RWPE1 (cell line): ENCODE measurements at regions not wholly inside any gene's neighbourhood (a gene's known extent, or its start where the extent isn't known, plus 50 kb on each side); places are given as distances from the start of the nearest gene placed in this dataset.

Source experiments
- CTCF ChIA-PET: fragments of 350-600 bp; sonication (Branson Sonifier 250); formaldehyde crosslinking; extraction: SDS; loops from one replicate; lab custom pipeline; 2021; lab: Yijun Ruan, JAX
- POLR2A ChIA-PET: fragments of 400-600 bp; formaldehyde crosslinking; extraction: SDS; loops from one replicate; lab custom pipeline; 2020; ENCODE audit warnings: antibody characterized with exemption; ENCODE audit not compliant: low non-redundant PET; lab: Yijun Ruan, JAX
- DNase-seq: peaks from one replicate; pipeline ENCODE4 v3.0.0; 2012; ENCODE audit warnings: low spot score
- H3K27ac ChIP-seq: fragments of 450-650 bp; 2 replicates; pipeline ENCODE4 v1.5.1; 2017
- CTCF ChIP-seq: fragments of 450-650 bp; conservative IDR thresholded peaks from 2 replicates; pipeline ENCODE4 v1.5.1; 2017; ENCODE audit warnings: low read depth, mild to moderate bottlenecking

GRCh38 chr5:12730354-12730753 lies 826.1 kb upstream of the CTNND2 start:
- DNase-seq = no peak
- no peak for TF ChIP-seq CTCF
- no peak overlapping the region for H3K27ac ChIP-seq
- POLR2A ChIA-PET = no interaction called here
- CTCF ChIA-PET = interaction anchor here (1.2 kb wide), 1 partner anchor 14 kb away, joined by 3 read pairs; no protein-coding TSS in a partner anchor

- no peak for TF ChIP-seq CTCF
- DNase-seq = no peak
- no peak overlapping the region for H3K27ac ChIP-seq
- ChIA-PET CTCF (no interaction called here), POLR2A (no interaction called here)
Measured at GRCh38 chr5:12716664-12717063, 812.4 kb upstream of the CTNND2 start.

- DNase-seq = no peak
- no peak overlapping the region for H3K27ac ChIP-seq
- ChIA-PET POLR2A (no interaction called here), CTCF (no interaction called here)
- no peak for TF ChIP-seq CTCF
Measured at GRCh38 chr5:12707560-12707959, 803.3 kb upstream of the CTNND2 start.

GRCh38 chr5:12704955-12705354 lies 800.7 kb upstream of the CTNND2 start:
- TF ChIP-seq CTCF = no peak
- ChIA-PET CTCF (interaction anchor here (0.7 kb wide), 1 partner anchor 1111 kb away, joined by 3 read pairs; no protein-coding TSS in a partner anchor), POLR2A (no interaction called here)
- DNase-seq = no peak
- H3K27ac ChIP-seq = no peak overlapping the region

GRCh38 chr5:12703254-12703653 lies 799.0 kb upstream of the CTNND2 start:
- H3K27ac ChIP-seq = no peak overlapping the region
- no peak for DNase-seq
- ChIA-PET CTCF (no interaction called here), POLR2A (no interaction called here)
- TF ChIP-seq CTCF = no peak

- ChIA-PET CTCF (no interaction called here), POLR2A (no interaction called here)
- no peak overlapping the region for H3K27ac ChIP-seq
- no peak for TF ChIP-seq CTCF
- DNase-seq = no peak
Measured at GRCh38 chr5:12695651-12696050, 791.4 kb upstream of the CTNND2 start.

GRCh38 chr5:12691330-12691729 lies 787.1 kb upstream of the CTNND2 start:
- no peak for DNase-seq
- H3K27ac ChIP-seq = no peak overlapping the region
- ChIA-PET CTCF (no interaction called here), POLR2A (no interaction called here)
- TF ChIP-seq CTCF = no peak
